HEK293T (cell line): ENCODE measurements at regions not wholly inside any gene's neighbourhood (a gene's known extent, or its start where the extent isn't known, plus 50 kb on each side); places are given as distances from the start of the nearest gene placed in this dataset.

Source experiments
- CTCF ChIA-PET: fragments of 350-600 bp; formaldehyde crosslinking; extraction: SDS; loops from one replicate; lab custom pipeline; 2021; ENCODE audit warnings: antibody characterized with exemption, inconsistent platforms; lab: Yijun Ruan, JAX
- POLR2A ChIA-PET: fragments of 350-600 bp; formaldehyde crosslinking; extraction: SDS; loops from one replicate; lab custom pipeline; 2020; ENCODE audit warnings: antibody characterized with exemption, inconsistent platforms; lab: Yijun Ruan, JAX
- DNase-seq: peaks from one replicate; pipeline ENCODE4 v3.0.0; 2012; ENCODE audit warnings: mixed read lengths; ENCODE audit errors: extremely low spot score
- ARNT ChIP-seq: fragments of 450-650 bp; IDR thresholded peaks from 2 replicates; pipeline ENCODE4 v1.6.1; 2017; ENCODE audit warnings: mild to moderate bottlenecking
- BHLHE40 ChIP-seq: fragments of 450-650 bp; IDR thresholded peaks from 2 replicates; pipeline ENCODE4 v1.6.1; 2016; ENCODE audit warnings: mild to moderate bottlenecking, moderate library complexity, borderline replicate concordance
- CTBP1 ChIP-seq: fragments of 450-650 bp; IDR thresholded peaks from 2 replicates; pipeline ENCODE4 v1.6.1; 2016; ENCODE audit warnings: borderline replicate concordance
- ELF4 ChIP-seq: fragments of 450-650 bp; IDR thresholded peaks from 2 replicates; pipeline ENCODE4 v1.6.1; 2017; ENCODE audit warnings: antibody characterized with exemption
- FOXA1 ChIP-seq: fragments of 450-650 bp; IDR thresholded peaks from 2 replicates; pipeline ENCODE4 v1.6.1; 2016; ENCODE audit warnings: mild to moderate bottlenecking
- FOXK2 ChIP-seq: fragments of 450-650 bp; IDR thresholded peaks from 2 replicates; pipeline ENCODE4 v1.6.1; 2016; ENCODE audit warnings: mild to moderate bottlenecking
- FOXM1 ChIP-seq: fragments of 450-650 bp; IDR thresholded peaks from 2 replicates; pipeline ENCODE4 v1.6.1; 2017; ENCODE audit warnings: mild to moderate bottlenecking, borderline replicate concordance
- HDGF ChIP-seq: fragments of 450-650 bp; IDR thresholded peaks from 2 replicates; pipeline ENCODE4 v1.6.1; 2017; ENCODE audit warnings: antibody characterized with exemption, borderline replicate concordance
- L3MBTL2 ChIP-seq: fragments of 450-650 bp; conservative IDR thresholded peaks from 2 replicates; pipeline ENCODE4 v1.6.1; 2016; ENCODE audit warnings: mild to moderate bottlenecking
- LEF1 ChIP-seq: fragments of 450-650 bp; IDR thresholded peaks from 2 replicates; pipeline ENCODE4 v1.6.1; 2017; ENCODE audit warnings: mild to moderate bottlenecking, borderline replicate concordance
- NFRKB ChIP-seq: fragments of 450-650 bp; IDR thresholded peaks from 2 replicates; pipeline ENCODE4 v1.6.1; 2016; ENCODE audit warnings: mild to moderate bottlenecking, moderate library complexity
- SP1 ChIP-seq: fragments of 450-650 bp; IDR thresholded peaks from 2 replicates; pipeline ENCODE4 v1.6.1; 2017
- SUZ12 ChIP-seq: fragments of 450-650 bp; IDR thresholded peaks from 2 replicates; pipeline ENCODE4 v1.6.1; 2016; ENCODE audit warnings: mild to moderate bottlenecking
- TARDBP ChIP-seq: fragments of 450-650 bp; IDR thresholded peaks from 2 replicates; pipeline ENCODE4 v1.6.1; 2016
- ZNF384 ChIP-seq: fragments of 450-650 bp; IDR thresholded peaks from 2 replicates; pipeline ENCODE4 v1.6.1; 2016
- TF ChIP-seq, protein P1 (sequence below): fragments of 450-650 bp; IDR thresholded peaks from 2 replicates; pipeline ENCODE4 v1.6.1; 2016

GRCh38 chr4:57661517-57662090 lies 551.4 kb upstream of the IGFBP7 start:
- CTCF ChIA-PET = no interaction called here
- POLR2A ChIA-PET = no interaction called here
- DNase-seq = no peak
- TF ChIP-seq FOXK2 (no peak), ARNT (no peak), FOXM1 (no peak), ELF4 (no peak), LEF1 (no peak), NFRKB (no peak), HDGF (no peak), SP1 (no peak), TARDBP (no peak), SUZ12 (no peak), FOXA1 (no peak), L3MBTL2 (no peak), ZNF384 (no peak), CTBP1 (no peak), BHLHE40 (no peak)
- TF ChIP-seq, protein P1, sequence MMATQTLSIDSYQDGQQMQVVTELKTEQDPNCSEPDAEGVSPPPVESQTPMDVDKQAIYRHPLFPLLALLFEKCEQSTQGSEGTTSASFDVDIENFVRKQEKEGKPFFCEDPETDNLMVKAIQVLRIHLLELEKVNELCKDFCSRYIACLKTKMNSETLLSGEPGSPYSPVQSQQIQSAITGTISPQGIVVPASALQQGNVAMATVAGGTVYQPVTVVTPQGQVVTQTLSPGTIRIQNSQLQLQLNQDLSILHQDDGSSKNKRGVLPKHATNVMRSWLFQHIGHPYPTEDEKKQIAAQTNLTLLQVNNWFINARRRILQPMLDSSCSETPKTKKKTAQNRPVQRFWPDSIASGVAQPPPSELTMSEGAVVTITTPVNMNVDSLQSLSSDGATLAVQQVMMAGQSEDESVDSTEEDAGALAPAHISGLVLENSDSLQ = no peak

DNA sequence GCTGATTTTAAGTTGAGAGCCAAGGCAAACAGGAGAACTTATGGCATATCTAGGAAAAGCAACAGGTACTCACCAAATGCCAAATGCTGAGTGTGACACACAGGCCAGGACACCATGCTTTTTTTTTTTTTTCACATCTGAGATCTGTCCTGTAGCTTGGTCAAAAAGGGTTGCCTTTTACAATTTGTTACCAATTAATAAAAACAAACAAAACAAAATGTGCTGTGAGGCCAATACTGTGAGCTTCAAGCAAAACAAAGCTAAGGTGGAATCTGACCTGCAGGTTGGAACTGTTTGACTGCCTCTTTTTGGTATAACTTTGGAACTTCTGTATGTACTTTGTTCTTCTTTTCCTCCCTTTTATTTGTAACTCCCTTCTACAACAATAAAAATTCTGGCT lies 548.5 kb upstream of the IGFBP7 start:
- TF ChIP-seq ARNT (no peak), NFRKB (no peak), ZNF384 (no peak), L3MBTL2 (no peak), ELF4 (no peak), SUZ12 (no peak), HDGF (no peak), CTBP1 (no peak), LEF1 (no peak), BHLHE40 (no peak)
- TF ChIP-seq, protein P1 = no peak
- CTCF ChIA-PET = no interaction called here

DNA sequence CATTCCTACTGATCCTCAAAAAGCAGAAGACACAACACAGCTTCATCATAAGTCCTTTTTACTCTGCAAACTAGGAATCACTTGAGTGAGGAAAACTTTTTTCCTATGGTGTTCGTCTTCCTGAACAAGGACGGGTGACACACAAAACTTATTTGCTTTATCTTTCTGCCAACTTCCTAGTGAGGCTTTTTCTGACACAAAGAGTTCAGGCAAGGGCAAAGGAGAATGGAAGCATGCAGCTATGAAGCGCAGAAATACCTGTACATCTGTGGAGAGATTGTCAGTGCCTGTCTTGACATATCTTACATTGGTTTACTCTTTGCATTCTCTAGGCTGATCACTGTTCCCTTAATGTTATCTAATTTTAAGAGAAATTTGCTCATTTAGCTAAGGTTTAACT lies 548.0 kb upstream of the IGFBP7 start:
- TF ChIP-seq, protein P1 = no peak
- TF ChIP-seq SUZ12 (no peak), ELF4 (no peak), CTBP1 (no peak), ARNT (no peak), ZNF384 (no peak), HDGF (no peak), TARDBP (no peak), SP1 (no peak), NFRKB (no peak), FOXA1 (no peak), FOXM1 (no peak), BHLHE40 (no peak)
- CTCF ChIA-PET = no interaction called here
- DNase-seq = no peak
- POLR2A ChIA-PET = no interaction called here

More for the DNA sequence above, 548.5 kb upstream of the IGFBP7 start:
- no peak for DNase-seq
- POLR2A ChIA-PET = no interaction called here

GRCh38 chr4:57655342-57655741 lies 545.2 kb upstream of the IGFBP7 start:
- TF ChIP-seq TARDBP (no peak), BHLHE40 (no peak), SP1 (no peak), SUZ12 (no peak), CTBP1 (no peak)
- TF ChIP-seq, protein P1 = no peak
- ChIA-PET CTCF (no interaction called here), POLR2A (no interaction called here)
- no peak for DNase-seq

- DNase-seq = no peak
- CTCF ChIA-PET = no interaction called here
- TF ChIP-seq TARDBP (no peak), LEF1 (no peak), FOXK2 (no peak), ELF4 (no peak), CTBP1 (no peak), L3MBTL2 (no peak), SP1 (no peak), ZNF384 (no peak)
- POLR2A ChIA-PET = no interaction called here
Observed at GRCh38 chr4:57652779-57653178, 542.6 kb upstream of the IGFBP7 start.

DNA sequence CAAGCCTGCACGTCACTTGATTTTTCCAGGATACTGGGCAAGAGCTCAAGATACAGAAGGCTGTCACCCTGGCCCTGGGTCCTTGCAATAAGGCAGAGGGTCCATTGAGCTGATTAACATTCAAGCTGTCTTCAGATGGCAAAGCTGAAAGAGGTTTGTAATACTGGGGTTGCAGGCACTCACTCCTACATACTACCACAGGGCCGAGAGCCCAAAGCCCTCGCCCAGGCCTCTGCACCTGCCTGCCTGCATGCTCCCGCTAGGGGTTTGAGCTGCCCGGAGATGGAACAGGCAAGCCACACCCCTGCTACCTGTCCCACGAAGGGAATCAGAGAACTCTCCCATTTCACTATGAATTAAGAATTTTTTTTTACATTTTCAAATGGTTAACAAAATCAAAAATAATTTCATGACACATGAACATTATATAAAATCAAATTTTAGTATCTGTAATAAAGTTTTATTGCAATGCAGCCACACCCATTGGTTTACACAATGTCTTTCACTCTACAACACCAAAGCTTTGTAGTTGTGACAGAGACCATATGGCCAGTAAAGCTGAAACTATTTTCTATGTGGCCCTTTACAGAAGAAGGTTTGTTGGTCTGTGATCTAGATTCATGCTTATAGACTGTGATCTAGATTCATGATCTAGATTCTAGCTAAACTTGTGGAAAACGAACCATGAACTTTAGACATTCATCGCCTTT lies 530.4 kb upstream of the IGFBP7 start:
- no peak for DNase-seq
- POLR2A ChIA-PET = no interaction called here
- TF ChIP-seq LEF1 (no peak), FOXA1 (no peak)
- CTCF ChIA-PET = interaction anchor here (0.6 kb wide), 1 partner anchor 188 kb away, joined by 3 read pairs; no protein-coding TSS in a partner anchor
